ENCODE measurements at regions not wholly inside any gene's neighbourhood (a gene's known extent, or its start where the extent isn't known, plus 50 kb on each side); places are given as distances from the start of the nearest gene placed in this dataset.

- in situ Hi-C loops (cut with HindIII; ENCODE audit: low pct_unique_long_range_greater_than_20kb, low sequenced_read_pairs), result no loop called here
- intact Hi-C loops (cut with micrococcal nuclease; ENCODE audit: unreplicated experiment), result no loop called here
- DNase-seq (ENCODE audit: low read depth, low spot score), result no peak
- Histone ChIP-seq H3K36me3 (ENCODE audit: control insufficient read depth, insufficient read depth, low read length) (no peaks in the 10 kb centered on the region), H3K9me3 (ENCODE audit: control insufficient read depth, insufficient read depth, low read depth, low read length) (no peaks in the 10 kb centered on the region), H3K4me1 (ENCODE audit: control insufficient read depth, insufficient read depth, low read length) (no peaks in the 10 kb centered on the region), H3K27me3 (ENCODE audit: control insufficient read depth, insufficient read depth, low read length) (peaks cover under 1% of the 10 kb centered on the region; the same call in 1 of the 2 replicates), H3K4me3 (ENCODE audit: low read depth in 2 of 2, low read length in 2 of 2) (no peak overlapping the region), H3K27ac (ENCODE audit: low read length) (no peak overlapping the region)
- ChIA-PET POLR2A (no interaction called here), CTCF (no interaction called here)
- no peak for TF ChIP-seq REST (IDR thresholded peaks at IDR 0.05; ENCODE audit: insufficient read depth in 1 of 2, low read depth in 2 of 2, low read length in 1 of 2)
- TF ChIP-seq SIN3A (IDR thresholded peaks at IDR 0.05; ENCODE audit: borderline replicate concordance, insufficient read depth, low read depth, low read length), result no peak
- no peak for TF ChIP-seq POLR2AphosphoS5 (IDR thresholded peaks at IDR 0.05; ENCODE audit: low read depth, low read length)
- TF ChIP-seq TCF7L2 (IDR thresholded peaks at IDR 0.05; ENCODE audit: low read depth, low read length), result no peak
- ATAC-seq, result no peak
- BruUV-seq (replicated peaks), result no TSS peak
Measured at GRCh38 chr16:86321491-86321890, 188.8 kb upstream of the FOXF1 start.

GRCh38 chr16:86322283-86322682, 188.0 kb upstream of the FOXF1 start:
- DNase-seq (ENCODE audit: low read depth, low spot score) (no peak), ATAC-seq (no peak)

More at GRCh38 chr16:86322283-86322682, 188.0 kb upstream of the FOXF1 start:
- no peaks in the 10 kb centered on the region for H3K36me3 ChIP-seq (ENCODE audit: control insufficient read depth, insufficient read depth, low read length)
- CTCF ChIA-PET, result no interaction called here
- H3K4me1 ChIP-seq (ENCODE audit: control insufficient read depth, insufficient read depth, low read length), result no peaks in the 10 kb centered on the region
- H3K9me3 ChIP-seq (ENCODE audit: control insufficient read depth, insufficient read depth, low read depth, low read length), result no peaks in the 10 kb centered on the region
- in situ Hi-C loops (cut with HindIII; ENCODE audit: low pct_unique_long_range_greater_than_20kb, low sequenced_read_pairs), result no loop called here
- TF ChIP-seq TCF7L2 (IDR thresholded peaks at IDR 0.05; ENCODE audit: low read depth, low read length), result no peak
- TF ChIP-seq REST (IDR thresholded peaks at IDR 0.05; ENCODE audit: insufficient read depth in 1 of 2, low read depth in 2 of 2, low read length in 1 of 2), result no peak
- TF ChIP-seq SIN3A (IDR thresholded peaks at IDR 0.05; ENCODE audit: borderline replicate concordance, insufficient read depth, low read depth, low read length), result no peak
- TF ChIP-seq CTCF (IDR thresholded peaks at IDR 0.05), result no peak
- no peak for TF ChIP-seq POLR2AphosphoS5 (IDR thresholded peaks at IDR 0.05; ENCODE audit: low read depth, low read length)
- no peak overlapping the region for H3K27ac ChIP-seq (ENCODE audit: low read length)
- no TSS peak for BruUV-seq (replicated peaks)
- H3K4me3 ChIP-seq (ENCODE audit: low read depth in 2 of 2, low read length in 2 of 2), result no peak overlapping the region
- peaks cover 2% of the 10 kb centered on the region; the same call in 1 of the 2 replicates for H3K27me3 ChIP-seq (ENCODE audit: control insufficient read depth, insufficient read depth, low read length)
- intact Hi-C loops (cut with micrococcal nuclease; ENCODE audit: unreplicated experiment), result no loop called here
- POLR2A ChIA-PET, result no interaction called here

Data from Panc1 (cell line).